ENCODE measurements at regions not wholly inside any gene's neighbourhood (a gene's known extent, or its start where the extent isn't known, plus 50 kb on each side); places are given as distances from the start of the nearest gene placed in this dataset.

DNA sequence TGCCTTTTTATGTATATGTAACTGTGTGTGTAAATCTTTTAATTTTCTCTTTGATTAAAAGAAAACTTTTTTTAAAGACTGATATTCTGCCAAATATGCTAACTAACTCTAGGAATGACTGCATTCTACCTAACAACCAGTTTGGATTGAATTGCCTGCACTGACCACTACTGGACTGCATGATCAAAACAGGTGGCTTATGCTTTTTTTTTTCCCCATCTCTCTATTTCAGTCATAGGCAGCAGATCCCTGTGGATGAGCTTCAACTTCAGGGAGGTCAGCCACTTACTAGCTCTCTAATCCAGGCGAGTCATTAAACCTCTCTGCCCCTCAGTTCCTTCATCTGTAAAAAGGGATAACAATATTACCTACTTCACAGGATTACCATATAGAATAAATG lies 138.6 kb upstream of the SERTAD2 start:
- no peak for TF ChIP-seq EZH2 (IDR thresholded peaks at IDR 0.05; ENCODE audit: borderline replicate concordance, low read depth, low read length, severe bottlenecking)
- TF ChIP-seq, protein P1, sequence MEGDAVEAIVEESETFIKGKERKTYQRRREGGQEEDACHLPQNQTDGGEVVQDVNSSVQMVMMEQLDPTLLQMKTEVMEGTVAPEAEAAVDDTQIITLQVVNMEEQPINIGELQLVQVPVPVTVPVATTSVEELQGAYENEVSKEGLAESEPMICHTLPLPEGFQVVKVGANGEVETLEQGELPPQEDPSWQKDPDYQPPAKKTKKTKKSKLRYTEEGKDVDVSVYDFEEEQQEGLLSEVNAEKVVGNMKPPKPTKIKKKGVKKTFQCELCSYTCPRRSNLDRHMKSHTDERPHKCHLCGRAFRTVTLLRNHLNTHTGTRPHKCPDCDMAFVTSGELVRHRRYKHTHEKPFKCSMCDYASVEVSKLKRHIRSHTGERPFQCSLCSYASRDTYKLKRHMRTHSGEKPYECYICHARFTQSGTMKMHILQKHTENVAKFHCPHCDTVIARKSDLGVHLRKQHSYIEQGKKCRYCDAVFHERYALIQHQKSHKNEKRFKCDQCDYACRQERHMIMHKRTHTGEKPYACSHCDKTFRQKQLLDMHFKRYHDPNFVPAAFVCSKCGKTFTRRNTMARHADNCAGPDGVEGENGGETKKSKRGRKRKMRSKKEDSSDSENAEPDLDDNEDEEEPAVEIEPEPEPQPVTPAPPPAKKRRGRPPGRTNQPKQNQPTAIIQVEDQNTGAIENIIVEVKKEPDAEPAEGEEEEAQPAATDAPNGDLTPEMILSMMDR (IDR thresholded peaks at IDR 0.05; ENCODE audit: borderline replicate concordance, extremely low read depth, low read length, poor library complexity, severe bottlenecking) = no peak

All from DND-41 (cell line).